ENCODE measurements at regions not wholly inside any gene's neighbourhood (a gene's known extent, or its start where the extent isn't known, plus 50 kb on each side); places are given as distances from the start of the nearest gene placed in this dataset.

DNA sequence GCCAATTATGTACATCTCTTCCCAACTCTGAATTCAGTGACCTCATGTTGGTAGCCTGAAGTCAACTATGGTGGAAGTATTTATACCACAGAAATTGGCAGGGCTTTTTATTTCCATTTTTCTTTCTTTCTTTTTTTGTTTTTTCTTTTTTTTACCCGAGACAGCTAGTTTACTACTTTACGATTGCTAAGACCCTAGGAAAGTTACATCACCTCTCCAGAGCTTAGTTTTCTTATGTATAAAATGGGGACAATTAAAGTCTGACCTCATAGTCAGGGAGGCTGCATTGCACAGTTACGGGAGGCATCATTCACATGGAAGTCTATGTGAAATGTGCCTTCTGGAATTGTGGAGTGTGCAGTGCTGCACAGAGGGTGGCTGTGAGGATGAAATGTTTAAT is 194.3 kb downstream of the MTX2 start:
- no peak overlapping the region for H3K27ac ChIP-seq
- no peak for DNase-seq
- H3K36me3 ChIP-seq, result no peaks in the 10 kb centered on the region
- H3K9me3 ChIP-seq (ENCODE audit: severe bottlenecking), result no peaks in the 10 kb centered on the region
- H3K4me3 ChIP-seq (ENCODE audit: low read depth, low read length), result no peak overlapping the region
- H3K27me3 ChIP-seq (ENCODE audit: insufficient read depth, low read depth, severe bottlenecking), result peaks cover 47% of the 10 kb centered on the region
- TF ChIP-seq, protein P1, sequence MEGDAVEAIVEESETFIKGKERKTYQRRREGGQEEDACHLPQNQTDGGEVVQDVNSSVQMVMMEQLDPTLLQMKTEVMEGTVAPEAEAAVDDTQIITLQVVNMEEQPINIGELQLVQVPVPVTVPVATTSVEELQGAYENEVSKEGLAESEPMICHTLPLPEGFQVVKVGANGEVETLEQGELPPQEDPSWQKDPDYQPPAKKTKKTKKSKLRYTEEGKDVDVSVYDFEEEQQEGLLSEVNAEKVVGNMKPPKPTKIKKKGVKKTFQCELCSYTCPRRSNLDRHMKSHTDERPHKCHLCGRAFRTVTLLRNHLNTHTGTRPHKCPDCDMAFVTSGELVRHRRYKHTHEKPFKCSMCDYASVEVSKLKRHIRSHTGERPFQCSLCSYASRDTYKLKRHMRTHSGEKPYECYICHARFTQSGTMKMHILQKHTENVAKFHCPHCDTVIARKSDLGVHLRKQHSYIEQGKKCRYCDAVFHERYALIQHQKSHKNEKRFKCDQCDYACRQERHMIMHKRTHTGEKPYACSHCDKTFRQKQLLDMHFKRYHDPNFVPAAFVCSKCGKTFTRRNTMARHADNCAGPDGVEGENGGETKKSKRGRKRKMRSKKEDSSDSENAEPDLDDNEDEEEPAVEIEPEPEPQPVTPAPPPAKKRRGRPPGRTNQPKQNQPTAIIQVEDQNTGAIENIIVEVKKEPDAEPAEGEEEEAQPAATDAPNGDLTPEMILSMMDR (IDR thresholded peaks at IDR 0.05; ENCODE audit: low read depth, low read length), result no peak

DNA sequence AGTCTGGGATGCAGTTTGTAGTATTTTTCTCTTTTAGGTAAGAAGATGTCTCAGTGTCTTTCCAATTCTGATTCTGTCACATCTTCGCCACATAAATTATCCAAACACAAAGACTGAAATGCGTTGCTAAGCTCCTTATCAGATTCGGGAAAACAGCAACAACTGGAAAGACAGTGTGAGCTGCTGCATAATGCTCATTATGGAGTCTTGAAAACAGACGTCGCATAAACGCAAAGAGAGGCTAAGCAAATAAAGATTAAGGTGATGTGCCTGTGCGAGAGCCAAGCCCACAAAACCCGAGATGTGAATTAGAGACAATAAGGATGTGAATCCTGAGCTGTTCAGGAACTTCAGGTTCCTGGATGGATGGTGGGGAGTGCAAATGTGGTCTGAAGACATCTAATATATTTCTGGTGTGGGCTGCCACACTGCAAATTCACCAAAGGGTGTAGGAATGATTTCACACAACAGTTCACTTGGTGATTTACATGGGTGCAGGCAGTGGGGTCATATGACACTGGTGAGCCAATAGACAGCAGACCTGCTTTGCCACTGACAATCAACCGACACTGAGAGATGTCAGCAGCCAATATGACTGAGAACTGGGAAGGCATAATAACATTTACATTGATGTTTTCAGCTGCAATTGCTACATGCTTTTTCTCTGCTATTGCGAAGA is 195.8 kb downstream of the MTX2 start:
- peaks cover 47% of the 10 kb centered on the region for H3K27me3 ChIP-seq (ENCODE audit: insufficient read depth, low read depth, severe bottlenecking)
- H3K9me3 ChIP-seq (ENCODE audit: severe bottlenecking), result no peaks in the 10 kb centered on the region
- no peak for DNase-seq
- H3K27ac ChIP-seq, result no peak overlapping the region
- H3K36me3 ChIP-seq, result no peaks in the 10 kb centered on the region
- no peak overlapping the region for H3K4me3 ChIP-seq (ENCODE audit: low read depth, low read length)
- TF ChIP-seq, protein P1 (IDR thresholded peaks at IDR 0.05; ENCODE audit: low read depth, low read length), result no peak

DNA sequence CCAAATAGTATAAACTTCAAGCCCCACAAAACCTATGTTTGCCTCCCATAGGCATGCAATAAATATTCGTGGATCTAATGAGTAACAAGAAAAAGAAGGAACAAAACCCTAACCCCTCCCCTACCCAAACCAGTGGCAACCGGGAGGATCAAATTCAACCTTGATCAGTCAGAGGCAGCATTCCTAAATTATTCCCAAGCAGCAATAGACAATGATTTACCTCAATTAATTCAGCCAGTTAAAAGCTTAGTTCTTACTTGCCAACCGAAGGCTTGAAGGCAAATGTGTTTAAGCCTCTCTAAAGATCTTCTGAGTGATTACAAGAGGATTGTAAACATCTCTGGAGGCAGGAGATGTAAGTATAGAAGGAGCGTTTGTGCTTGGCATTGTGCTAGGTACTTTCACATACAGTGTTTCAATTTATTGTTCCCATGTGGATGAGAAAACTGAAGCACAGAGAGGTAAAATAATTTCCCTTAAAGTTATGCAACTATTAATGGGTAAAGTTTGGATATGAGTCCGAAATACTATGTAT is 197.7 kb downstream of the MTX2 start:
- TF ChIP-seq, protein P1 (IDR thresholded peaks at IDR 0.05; ENCODE audit: low read depth, low read length), result no peak
- no peak for DNase-seq
- no peak overlapping the region for H3K27ac ChIP-seq
- H3K27me3 ChIP-seq (ENCODE audit: insufficient read depth, low read depth, severe bottlenecking), result peaks cover 43% of the 10 kb centered on the region
- no peaks in the 10 kb centered on the region for H3K36me3 ChIP-seq
- H3K4me3 ChIP-seq (ENCODE audit: low read depth, low read length), result no peak overlapping the region
- H3K9me3 ChIP-seq (ENCODE audit: severe bottlenecking), result no peaks in the 10 kb centered on the region

DNA sequence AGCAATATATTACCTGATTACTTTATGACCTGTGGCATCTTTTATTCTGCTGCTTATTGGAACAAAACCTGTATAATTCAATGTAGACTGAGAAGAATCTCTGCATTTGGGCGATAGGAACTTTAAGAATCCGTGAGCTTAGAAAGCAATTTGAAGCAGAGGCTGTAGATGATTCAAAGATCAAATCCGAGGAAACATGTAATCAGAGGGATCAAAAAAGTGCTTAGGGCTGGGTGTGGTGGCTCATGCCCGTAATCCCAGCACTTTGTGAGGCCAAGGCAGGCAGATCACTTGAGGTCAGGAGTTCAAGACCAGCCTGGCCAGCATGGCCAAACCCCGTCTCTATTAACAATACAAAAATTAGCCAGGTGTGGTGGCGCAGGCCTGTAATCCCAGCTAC is 198.4 kb downstream of the MTX2 start:
- Histone ChIP-seq H3K27ac (no peak overlapping the region), H3K36me3 (no peaks in the 10 kb centered on the region), H3K9me3 (ENCODE audit: severe bottlenecking) (no peaks in the 10 kb centered on the region), H3K4me3 (ENCODE audit: low read depth, low read length) (no peak overlapping the region), H3K27me3 (ENCODE audit: insufficient read depth, low read depth, severe bottlenecking) (peaks cover 42% of the 10 kb centered on the region)
- TF ChIP-seq, protein P1 (IDR thresholded peaks at IDR 0.05; ENCODE audit: low read depth, low read length), result no peak
- peak; percentile 34 for DNase-seq

DNA sequence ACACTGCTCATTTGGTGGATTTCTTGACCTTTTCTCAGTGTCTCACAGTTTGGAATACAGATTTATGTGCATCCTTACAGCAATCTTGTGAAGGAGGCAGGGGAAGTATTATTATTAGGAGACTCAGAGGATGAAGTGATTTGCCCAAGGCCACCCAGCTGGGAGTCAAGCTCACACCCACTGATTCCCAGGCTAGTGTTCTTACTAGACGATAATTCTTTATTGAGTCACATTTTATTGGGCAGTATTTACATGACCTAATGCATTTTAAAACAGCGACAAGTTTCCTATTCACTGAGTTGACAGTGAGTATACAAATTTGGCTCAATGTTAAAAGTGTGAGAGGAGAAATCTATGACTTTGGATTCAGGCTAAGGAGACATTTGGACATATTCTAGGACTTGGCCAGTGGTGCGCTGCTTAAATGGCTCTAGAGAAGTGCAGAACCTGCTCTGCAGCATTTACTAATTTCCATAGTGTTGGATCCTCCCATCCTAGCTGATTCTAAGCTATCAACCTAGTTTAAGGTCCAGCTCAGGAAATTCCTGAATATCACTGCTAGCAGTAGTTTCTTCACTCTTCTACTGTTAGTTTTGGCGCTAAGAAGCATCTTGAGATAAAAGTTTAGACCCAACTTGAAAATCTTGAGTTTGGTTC is 199.3 kb downstream of the MTX2 start:
- Histone ChIP-seq H3K27ac (no peak overlapping the region), H3K36me3 (no peaks in the 10 kb centered on the region), H3K27me3 (ENCODE audit: insufficient read depth, low read depth, severe bottlenecking) (peaks cover 41% of the 10 kb centered on the region), H3K9me3 (ENCODE audit: severe bottlenecking) (no peaks in the 10 kb centered on the region), H3K4me3 (ENCODE audit: low read depth, low read length) (no peak overlapping the region)
- no peak for DNase-seq
- TF ChIP-seq, protein P1 (IDR thresholded peaks at IDR 0.05; ENCODE audit: low read depth, low read length), result no peak

Data from WERI-Rb-1 (cell line).